Activated CD8-positive, alpha-beta T cell treated with anti-CD3 and anti-CD28 coated beads for 36 hours (primary cell): ENCODE measurements at regions not wholly inside any gene's neighbourhood (a gene's known extent, or its start where the extent isn't known, plus 50 kb on each side); places are given as distances from the start of the nearest gene placed in this dataset.

Experiments
- ATAC-seq: fragments of 200-7000 bp; cut with Tn5 transposase; one replicate; pipeline ENCODE4 v1.10.0; 2021; ENCODE audit warnings: mild to moderate bottlenecking, moderate library complexity
- CTCF ChIA-PET: fragments of 350-600 bp; sonication (Branson Sonifier 250); formaldehyde crosslinking; loops from one replicate; lab custom pipeline; 2021; ENCODE audit warnings: antibody characterized with exemption; lab: Charles Lee
- POLR2A ChIA-PET: fragments of 350-600 bp; sonication (Branson Sonifier 250); formaldehyde crosslinking; loops from one replicate; lab custom pipeline; 2021; ENCODE audit warnings: antibody characterized with exemption; lab: Charles Lee
- DNase-seq: peaks from one replicate; pipeline ENCODE4 v3.0.0-alpha.2; 2020
- H3K27ac Mint-ChIP-seq: one replicate; pipeline ENCODE4 v1.8.0; 2021; ENCODE audit warnings: mild to moderate bottlenecking, mixed read lengths
- H3K27me3 Mint-ChIP-seq: one replicate; pipeline ENCODE4 v1.8.0; 2021; ENCODE audit warnings: mixed read lengths
- H3K36me3 Mint-ChIP-seq: one replicate; pipeline ENCODE4 v1.8.0; 2021; ENCODE audit warnings: low read depth, mixed read lengths
- H3K4me1 Mint-ChIP-seq: one replicate; pipeline ENCODE4 v1.8.0; 2021; ENCODE audit warnings: low read depth, mixed read lengths
- H3K4me3 Mint-ChIP-seq: one replicate; pipeline ENCODE4 v1.8.0; 2021; ENCODE audit warnings: mild to moderate bottlenecking, moderate library complexity, mixed read lengths
- H3K9me3 Mint-ChIP-seq: one replicate; pipeline ENCODE4 v1.8.0; 2021; ENCODE audit warnings: mixed read lengths
- intact Hi-C: fragments of 100-400 bp; cut with micrococcal nuclease; formaldehyde crosslinking; loops from one replicate; pipeline ENCODE4 v1.10.0; 2022
- TF ChIP-seq, protein P1 (sequence below): fragments of 200-600 bp; IDR thresholded peaks from one replicate; pipeline ENCODE4 v1.8.0; 2022; ENCODE audit warnings: antibody characterized with exemption, mild to moderate bottlenecking

DNA sequence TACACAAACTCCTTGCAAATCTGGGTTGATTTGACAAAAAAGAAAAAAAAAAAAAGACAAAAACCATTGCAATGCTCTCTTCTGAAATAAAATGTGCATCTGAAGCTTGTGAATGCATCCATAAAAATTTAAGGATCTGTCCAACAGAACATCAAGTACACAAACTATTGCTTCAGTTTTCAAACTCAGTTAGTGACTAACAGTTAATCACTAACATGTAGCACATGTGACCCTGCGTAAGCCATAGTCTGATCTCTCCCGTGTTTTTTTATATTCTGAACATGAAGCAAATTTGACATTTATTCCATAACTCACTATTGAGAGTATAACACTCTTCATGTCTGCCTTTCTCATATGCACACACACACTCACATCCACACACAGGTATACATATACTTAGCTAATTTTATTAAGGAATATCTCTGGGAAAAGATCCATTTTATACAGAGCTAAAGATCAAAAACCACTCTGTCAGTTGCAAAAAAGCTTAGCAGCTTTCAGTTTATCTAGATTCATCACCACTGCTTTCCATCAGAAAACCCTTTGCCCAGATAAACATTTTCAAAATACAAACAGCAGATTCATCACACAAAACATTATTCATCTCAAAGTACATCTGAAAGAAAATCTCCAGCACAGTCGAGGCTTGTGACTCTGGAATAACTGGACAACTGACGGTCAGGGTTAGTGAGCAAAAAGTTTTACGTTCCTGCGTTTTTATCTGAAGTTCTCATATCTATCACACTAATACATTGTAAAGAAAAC, 1000.4 kb upstream of the ACVR2A start:
- H3K4me3 Mint-ChIP-seq: no peak overlapping the region
- no peaks in the 10 kb centered on the region for H3K36me3 Mint-ChIP-seq
- H3K27ac Mint-ChIP-seq: no peak overlapping the region
- no peaks in the 10 kb centered on the region for H3K9me3 Mint-ChIP-seq
- DNase-seq (no peak), ATAC-seq (no peak)
- H3K27me3 Mint-ChIP-seq: no peaks in the 10 kb centered on the region
- H3K4me1 Mint-ChIP-seq: no peaks in the 10 kb centered on the region
- intact Hi-C loops: no loop called here
- CTCF ChIA-PET: no interaction called here
- TF ChIP-seq, protein P1, sequence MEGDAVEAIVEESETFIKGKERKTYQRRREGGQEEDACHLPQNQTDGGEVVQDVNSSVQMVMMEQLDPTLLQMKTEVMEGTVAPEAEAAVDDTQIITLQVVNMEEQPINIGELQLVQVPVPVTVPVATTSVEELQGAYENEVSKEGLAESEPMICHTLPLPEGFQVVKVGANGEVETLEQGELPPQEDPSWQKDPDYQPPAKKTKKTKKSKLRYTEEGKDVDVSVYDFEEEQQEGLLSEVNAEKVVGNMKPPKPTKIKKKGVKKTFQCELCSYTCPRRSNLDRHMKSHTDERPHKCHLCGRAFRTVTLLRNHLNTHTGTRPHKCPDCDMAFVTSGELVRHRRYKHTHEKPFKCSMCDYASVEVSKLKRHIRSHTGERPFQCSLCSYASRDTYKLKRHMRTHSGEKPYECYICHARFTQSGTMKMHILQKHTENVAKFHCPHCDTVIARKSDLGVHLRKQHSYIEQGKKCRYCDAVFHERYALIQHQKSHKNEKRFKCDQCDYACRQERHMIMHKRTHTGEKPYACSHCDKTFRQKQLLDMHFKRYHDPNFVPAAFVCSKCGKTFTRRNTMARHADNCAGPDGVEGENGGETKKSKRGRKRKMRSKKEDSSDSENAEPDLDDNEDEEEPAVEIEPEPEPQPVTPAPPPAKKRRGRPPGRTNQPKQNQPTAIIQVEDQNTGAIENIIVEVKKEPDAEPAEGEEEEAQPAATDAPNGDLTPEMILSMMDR: no peak
- POLR2A ChIA-PET: no interaction called here

DNA sequence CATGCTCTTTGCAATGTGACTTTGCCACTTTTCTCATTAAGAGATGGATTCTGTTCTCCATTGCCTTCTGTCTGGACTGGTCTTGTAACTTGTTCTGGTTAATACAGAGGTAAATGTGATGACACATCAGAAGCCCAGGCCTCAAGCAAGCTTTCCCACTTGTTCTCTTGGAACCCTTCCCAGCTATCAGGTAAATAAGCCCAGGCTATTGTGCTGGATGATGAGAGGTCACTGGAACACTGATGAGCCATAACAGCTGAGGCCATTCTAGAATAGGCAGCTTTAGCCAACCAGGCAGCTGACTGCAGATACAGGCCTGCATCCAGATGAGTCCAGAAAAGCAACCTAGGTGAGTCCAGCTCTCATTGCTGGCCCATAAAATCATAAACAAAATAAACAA, 1007.0 kb upstream of the ACVR2A start:
- no peak overlapping the region for H3K27ac Mint-ChIP-seq
- no peaks in the 10 kb centered on the region for H3K9me3 Mint-ChIP-seq
- no peak overlapping the region for H3K4me3 Mint-ChIP-seq
- no peaks in the 10 kb centered on the region for H3K4me1 Mint-ChIP-seq
- H3K36me3 Mint-ChIP-seq: no peaks in the 10 kb centered on the region
- TF ChIP-seq, protein P1: no peak
- intact Hi-C loops: no loop called here
- H3K27me3 Mint-ChIP-seq: no peaks in the 10 kb centered on the region
- ATAC-seq (no peak), DNase-seq (no peak)
- ChIA-PET CTCF (interaction anchor here (0.6 kb wide), 1 partner anchor 736 kb away, joined by 3 read pairs; no protein-coding TSS in a partner anchor), POLR2A (no interaction called here)

DNA sequence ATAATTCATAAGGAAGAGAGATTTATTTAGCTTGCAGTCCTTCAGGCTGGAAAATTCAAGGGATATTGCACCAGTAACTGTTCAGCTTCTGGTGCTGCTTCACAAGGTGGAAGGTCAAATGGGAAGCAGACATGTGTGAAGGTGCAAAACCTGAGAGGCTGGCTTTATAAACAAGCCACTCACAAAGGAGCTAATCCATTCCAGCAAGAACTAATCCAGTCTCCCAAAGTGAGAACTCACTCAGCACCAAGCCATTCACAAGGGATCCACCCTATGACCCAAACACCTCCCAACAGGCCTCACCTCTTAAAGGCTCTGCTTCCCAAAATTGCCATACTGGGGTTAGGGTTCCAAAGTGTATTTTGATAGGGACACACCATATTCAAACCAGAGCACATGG, 1018.4 kb upstream of the ACVR2A start:
- no peak for DNase-seq
- Mint-ChIP-seq H3K27me3 (no peaks in the 10 kb centered on the region), H3K36me3 (no peaks in the 10 kb centered on the region), H3K4me3 (no peak overlapping the region), H3K9me3 (peaks cover 2% of the 10 kb centered on the region), H3K4me1 (no peaks in the 10 kb centered on the region), H3K27ac (no peak overlapping the region)
- TF ChIP-seq, protein P1: no peak
- ATAC-seq: no peak
- CTCF ChIA-PET: no interaction called here
- intact Hi-C loops: no loop called here
- POLR2A ChIA-PET: no interaction called here

DNA sequence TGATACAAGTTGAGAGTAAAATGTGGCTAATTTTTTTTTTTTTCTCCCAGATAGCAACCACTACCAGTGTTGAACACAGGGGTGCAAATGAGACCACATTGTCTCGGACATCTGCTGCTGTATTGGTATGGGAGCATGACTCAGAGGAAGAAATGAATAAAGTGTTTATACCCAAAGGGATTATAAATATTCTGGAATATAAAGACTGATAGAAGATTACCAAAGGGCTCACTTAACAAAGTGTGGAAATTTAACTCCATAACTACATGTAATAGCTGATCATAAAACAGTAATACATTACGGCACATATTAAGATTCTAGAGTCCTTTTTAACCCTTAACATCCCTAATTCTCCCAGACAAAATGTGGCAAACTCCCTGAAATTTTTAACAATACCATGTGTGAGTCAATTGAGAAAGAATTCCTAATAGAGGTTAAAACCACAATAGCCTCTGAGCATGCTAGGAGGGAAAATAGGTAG, 1023.0 kb upstream of the ACVR2A start:
- intact Hi-C loops: no loop called here
- H3K4me1 Mint-ChIP-seq: no peaks in the 10 kb centered on the region
- TF ChIP-seq, protein P1: no peak
- no peaks in the 10 kb centered on the region for H3K9me3 Mint-ChIP-seq
- no peaks in the 10 kb centered on the region for H3K27me3 Mint-ChIP-seq
- no peaks in the 10 kb centered on the region for H3K36me3 Mint-ChIP-seq
- H3K27ac Mint-ChIP-seq: no peak overlapping the region
- CTCF ChIA-PET: no interaction called here
- no peak for DNase-seq
- no peak overlapping the region for H3K4me3 Mint-ChIP-seq
- no peak for ATAC-seq
- POLR2A ChIA-PET: interaction anchor here (0.6 kb wide), 1 partner anchor 539 kb away, joined by 3 read pairs; no protein-coding TSS in a partner anchor

DNA sequence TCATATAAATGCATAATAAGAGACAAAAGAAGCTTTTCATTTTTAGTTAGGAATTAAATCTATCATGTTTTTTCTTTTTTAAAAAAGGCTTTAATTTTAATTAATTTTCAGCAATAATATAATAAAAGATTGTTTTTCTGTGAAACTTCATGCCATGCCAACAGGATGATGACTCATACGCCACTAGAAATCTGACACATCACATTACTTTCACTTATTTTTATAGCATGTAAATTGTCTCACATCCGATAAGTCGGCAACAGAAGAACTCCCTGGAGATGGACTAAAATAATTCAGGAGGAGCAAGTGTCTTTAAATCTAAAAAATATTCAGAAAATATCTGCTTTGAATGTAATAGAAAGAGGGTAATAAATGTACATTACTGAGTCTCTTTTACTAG, 1024.2 kb upstream of the ACVR2A start:
- Mint-ChIP-seq H3K27me3 (no peaks in the 10 kb centered on the region), H3K9me3 (peaks cover 1% of the 10 kb centered on the region), H3K4me1 (no peaks in the 10 kb centered on the region), H3K36me3 (no peaks in the 10 kb centered on the region), H3K4me3 (no peak overlapping the region), H3K27ac (no peak overlapping the region)
- CTCF ChIA-PET: no interaction called here
- ATAC-seq: no peak
- DNase-seq: no peak
- intact Hi-C loops: no loop called here
- TF ChIP-seq, protein P1: no peak
- POLR2A ChIA-PET: no interaction called here
